HCT116 (cell line): ENCODE measurements at regions not wholly inside any gene's neighbourhood (a gene's known extent, or its start where the extent isn't known, plus 50 kb on each side); places are given as distances from the start of the nearest gene placed in this dataset.

ENCODE experiments used
- ATAC-seq: fragments of 200-7000 bp; cut with Tn5 transposase; 2 replicates; pipeline ENCODE4 v1.9.1; 2020; ENCODE audit warnings: mild to moderate bottlenecking, moderate library complexity
- BruUV-seq: library from RNA; stranded (reverse); fragments of 400-500 nt; replicated peaks from 2 replicates; lab custom pipeline; 2021; lab: Mats Ljungman, UMichigan
- CTCF ChIA-PET: fragments of 300-600 bp; sonication (Branson Sonifier 250); formaldehyde crosslinking; loops from one replicate; lab custom pipeline; 2021; ENCODE audit warnings: antibody characterized with exemption; lab: Charles Lee
- POLR2A ChIA-PET: fragments of 300-600, 350-600 bp; sonication (Branson Sonifier 250); formaldehyde crosslinking; loops from one replicate; lab custom pipeline; 2021; ENCODE audit warnings: antibody characterized with exemption; lab: Charles Lee
- RAD21 ChIA-PET, 2 experiments: fragments of 300-600 bp; sonication (Branson Sonifier 250); formaldehyde crosslinking; loops; one replicate each; lab custom pipeline; 2023; ENCODE audit warnings: low total read pairs in 2 of 2; ENCODE audit not compliant: uncharacterized antibody in 2 of 2, unreplicated experiment in 2 of 2, low non-redundant PET in 1 of 2; lab: Charles Lee
- DNase-seq: peaks from one replicate; pipeline ENCODE4 v3.0.0-alpha.2; 2010; ENCODE audit warnings: low read depth, low spot score
- H2AFZ ChIP-seq: fragments of 200-600 bp; shearing (Covaris generic), sonication (generic); 2 replicates; pipeline ENCODE4 v1.6.1; 2017; ENCODE audit warnings: low read depth, mixed run types, mixed read lengths, antibody characterized with exemption, low read length; ENCODE audit not compliant: poor library complexity, severe bottlenecking
- H3K27ac ChIP-seq: 2 replicates; pipeline ENCODE4 v1.5.1; 2012; ENCODE audit warnings: low read depth, low read length
- H3K27me3 ChIP-seq: fragments of 200-600 bp; sonication (generic); 2 replicates; pipeline ENCODE4 v1.6.1; 2016; ENCODE audit warnings: mixed run types, low read length, mixed read lengths; ENCODE audit not compliant: insufficient read depth
- H3K36me3 ChIP-seq, 2 experiments: fragments of 200-500 bp in 1 of 2; fragments of 200-600 bp in 1 of 2; sonication (Bioruptor generic) in 1 of 2; sonication (generic) in 1 of 2; 2 replicates each; pipeline versions ENCODE4 v1.5.1 to v1.6.1; 2014 to 2016; ENCODE audit warnings: low read length in 2 of 2, inconsistent platforms in 1 of 2, mixed read lengths in 1 of 2, mixed run types in 1 of 2; ENCODE audit not compliant: insufficient read depth in 2 of 2, control insufficient read depth in 1 of 2
- H3K4me1 ChIP-seq, 2 experiments: fragments of 200-600 bp in 1 of 2; sonication (generic) in 1 of 2; 2 replicates each; pipeline versions ENCODE4 v1.5.1 to v1.6.1; 2012 to 2017; ENCODE audit warnings: low read length in 2 of 2, inconsistent platforms in 1 of 2, mild to moderate bottlenecking in 1 of 2, mixed read lengths in 1 of 2, mixed run types in 1 of 2, moderate library complexity in 1 of 2; ENCODE audit not compliant: insufficient read depth in 2 of 2, control insufficient read depth in 1 of 2
- H3K4me2 ChIP-seq: fragments of 200-600 bp; sonication (generic); 2 replicates; pipeline ENCODE4 v1.6.1; 2017; ENCODE audit warnings: mixed run types, low read length, mixed read lengths
- H3K4me3 ChIP-seq, 2 experiments: fragments of 200-600 bp in 1 of 2; sonication (generic) in 1 of 2; replicated peaks in 1 of 2; 2 replicates each; pipeline ENCODE4 v1.5.1; 2011 to 2016; ENCODE audit warnings: low read length in 2 of 2, control low read depth in 1 of 2, low read depth in 1 of 2, mild to moderate bottlenecking in 1 of 2, mixed read lengths in 1 of 2, mixed run types in 1 of 2
- H3K79me2 ChIP-seq: fragments of 200-600 bp; sonication (generic); 2 replicates; pipeline ENCODE4 v1.6.1; 2017; ENCODE audit warnings: mild to moderate bottlenecking, mixed run types, low read length, moderate library complexity, mixed read lengths; ENCODE audit not compliant: insufficient read depth
- H3K9ac ChIP-seq: fragments of 200-600 bp; sonication (generic); 2 replicates; pipeline ENCODE4 v1.6.1; 2016; ENCODE audit warnings: low read length, mixed read lengths
- H3K9me2 ChIP-seq: fragments of 200-600 bp; sonication (generic), shearing (Covaris generic); 2 replicates; pipeline ENCODE4 v1.6.1; 2017; ENCODE audit warnings: mixed run types, mild to moderate bottlenecking, moderate library complexity; ENCODE audit not compliant: insufficient read depth
- H3K9me3 ChIP-seq, 2 experiments: fragments of 200-500 bp in 1 of 2; fragments of 200-600 bp in 1 of 2; sonication (Bioruptor generic) in 1 of 2; sonication (generic) in 1 of 2; 2 replicates each; pipeline ENCODE4 v1.6.1; 2014 to 2017; ENCODE audit warnings: low read length in 2 of 2, mixed read lengths in 2 of 2, inconsistent platforms in 1 of 2, low read depth in 1 of 2, mild to moderate bottlenecking in 1 of 2, mixed run types in 1 of 2, moderate library complexity in 1 of 2; ENCODE audit not compliant: control insufficient read depth in 1 of 2, insufficient read depth in 1 of 2
- H4K20me1 ChIP-seq: fragments of 200-600 bp; sonication (generic), shearing (Covaris generic); 2 replicates; pipeline ENCODE4 v1.6.1; 2017; ENCODE audit warnings: mixed run types, mild to moderate bottlenecking, moderate library complexity; ENCODE audit not compliant: insufficient read depth
- ATF3 ChIP-seq: IDR thresholded peaks from 2 replicates; pipeline ENCODE4 v1.6.1; 2012
- CBX3 ChIP-seq: IDR thresholded peaks from 2 replicates; pipeline ENCODE4 v1.6.1; 2012; ENCODE audit warnings: low read depth
- CEBPB ChIP-seq: IDR thresholded peaks from 2 replicates; pipeline ENCODE4 v1.6.1; 2012; ENCODE audit warnings: low read depth
- EGR1 ChIP-seq: IDR thresholded peaks from 2 replicates; pipeline ENCODE4 v1.6.1; 2012; ENCODE audit warnings: low read depth
- ELF1 ChIP-seq: IDR thresholded peaks from 2 replicates; pipeline ENCODE4 v1.6.1; 2012; ENCODE audit warnings: low read depth, borderline replicate concordance
- EZH2 ChIP-seq: fragments of 200-600 bp; sonication (generic); IDR thresholded peaks from 2 replicates; pipeline ENCODE4 v1.6.1; 2017; ENCODE audit warnings: antibody characterized with exemption, mixed run types
- EZH2phosphoT487 ChIP-seq: fragments of 200-600 bp; IDR thresholded peaks from 2 replicates; pipeline ENCODE4 v1.6.1; 2018; ENCODE audit warnings: antibody characterized with exemption, borderline replicate concordance
- FOSL1 ChIP-seq: IDR thresholded peaks from 2 replicates; pipeline ENCODE4 v1.6.1; 2012; ENCODE audit warnings: low read depth
- POLR2AphosphoS5 ChIP-seq: IDR thresholded peaks from 2 replicates; pipeline ENCODE4 v1.6.1; 2011; ENCODE audit warnings: mild to moderate bottlenecking, low read depth, low read length, moderate library complexity
- RAD21 ChIP-seq: IDR thresholded peaks from 2 replicates; pipeline ENCODE4 v1.6.1; 2012; ENCODE audit warnings: low read depth, mild to moderate bottlenecking
- REST ChIP-seq: IDR thresholded peaks from 2 replicates; pipeline ENCODE4 v1.6.1; 2012; ENCODE audit warnings: low read depth
- SIN3A ChIP-seq: IDR thresholded peaks from 2 replicates; pipeline ENCODE4 v1.6.1; 2012; ENCODE audit warnings: low read depth
- SP1 ChIP-seq: IDR thresholded peaks from 2 replicates; pipeline ENCODE4 v1.6.1; 2012; ENCODE audit warnings: low read depth
- TCF7L2 ChIP-seq: IDR thresholded peaks from 2 replicates; pipeline ENCODE4 v1.7.0; 2011; ENCODE audit warnings: borderline replicate concordance, inconsistent platforms; ENCODE audit not compliant: insufficient read depth, insufficient read length; ENCODE audit errors: extremely low read depth
- ZBTB33 ChIP-seq: IDR thresholded peaks from 2 replicates; pipeline ENCODE4 v1.6.1; 2011; ENCODE audit warnings: mild to moderate bottlenecking, low read length, moderate library complexity; ENCODE audit not compliant: insufficient replicate concordance; ENCODE audit errors: extremely low read depth
- ZNF274 ChIP-seq: fragments of 200-500 bp; sonication (Bioruptor generic); IDR thresholded peaks from 2 replicates; pipeline ENCODE4 v1.6.1; 2014; ENCODE audit warnings: mild to moderate bottlenecking, low read depth, low read length, inconsistent platforms
- intact Hi-C: fragments of 100-400 bp; cut with micrococcal nuclease; formaldehyde crosslinking; loops from 2 replicates; pipeline ENCODE4 v1.10.0; 2022
- TF ChIP-seq, protein P1 (sequence below), 3 experiments: fragments of 200-600 bp in 1 of 3; sonication (generic) in 1 of 3; IDR thresholded peaks in 2 of 3; conservative IDR thresholded peaks in 1 of 3; 2 replicates each; pipeline ENCODE4 v1.5.1; 2012 to 2017; ENCODE audit warnings: low read depth in 2 of 3, low read length in 2 of 3, antibody characterized with exemption in 1 of 3, borderline replicate concordance in 1 of 3, control low read depth in 1 of 3, mild to moderate bottlenecking in 1 of 3, mixed read lengths in 1 of 3, mixed run types in 1 of 3, moderate library complexity in 1 of 3; ENCODE audit not compliant: insufficient read depth in 1 of 3

DNA sequence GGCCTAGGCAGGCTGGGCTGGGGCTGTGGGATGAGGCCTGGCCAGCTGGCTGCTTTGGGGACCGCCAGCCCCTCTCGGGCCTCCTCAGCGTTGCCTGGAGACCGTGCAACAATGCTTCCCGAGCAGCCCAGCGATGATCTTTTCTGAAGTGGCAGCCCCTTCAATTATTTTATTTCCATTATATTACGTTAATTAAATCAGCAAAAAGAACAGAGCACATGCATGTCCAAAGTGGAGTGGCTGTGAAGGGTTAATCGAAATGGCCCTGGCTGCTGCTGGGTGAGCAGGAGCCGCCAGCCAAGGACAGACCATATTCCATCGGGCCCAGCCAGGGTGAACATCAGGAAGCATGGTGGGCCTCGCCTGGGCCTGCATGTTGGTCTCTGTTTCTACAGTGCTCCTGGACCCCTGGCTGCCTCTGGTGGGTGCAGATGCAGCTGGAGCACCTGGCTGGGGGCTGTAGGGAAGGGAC is 245.5 kb downstream of the MYCN start:
- no peak for DNase-seq
- RAD21 ChIA-PET: no interaction called here

More for the DNA sequence above, 245.5 kb downstream of the MYCN start:
- Histone ChIP-seq H3K9ac (no peak overlapping the region), H3K27me3 (peaks cover 15% of the 10 kb centered on the region; the same call in 1 of the 2 replicates), H3K27ac (no peak overlapping the region), H3K4me2 (no peak overlapping the region), H3K4me3 (no peak overlapping the region), H3K9me3 (no peaks in the 10 kb centered on the region), H2AFZ (no peak overlapping the region), H3K4me1 (no peaks in the 10 kb centered on the region), H3K9me2 (no peaks in the 10 kb centered on the region), H4K20me1 (no peaks in the 10 kb centered on the region), H3K36me3 (no peaks in the 10 kb centered on the region), H3K79me2 (no peaks in the 10 kb centered on the region)
- intact Hi-C loops: no loop called here
- no TSS peak for BruUV-seq
- POLR2A ChIA-PET: no interaction called here
- no peak for ATAC-seq
- CTCF ChIA-PET: no interaction called here
- TF ChIP-seq ATF3 (no peak), SIN3A (no peak), CEBPB (no peak), EZH2phosphoT487 (no peak), FOSL1 (no peak), ELF1 (no peak), CBX3 (no peak), ZNF274 (no peak), EZH2 (no peak), POLR2AphosphoS5 (no peak), TCF7L2 (no peak), REST (no peak), ZBTB33 (no peak), RAD21 (no peak), EGR1 (no peak), SP1 (no peak)
- TF ChIP-seq, protein P1, sequence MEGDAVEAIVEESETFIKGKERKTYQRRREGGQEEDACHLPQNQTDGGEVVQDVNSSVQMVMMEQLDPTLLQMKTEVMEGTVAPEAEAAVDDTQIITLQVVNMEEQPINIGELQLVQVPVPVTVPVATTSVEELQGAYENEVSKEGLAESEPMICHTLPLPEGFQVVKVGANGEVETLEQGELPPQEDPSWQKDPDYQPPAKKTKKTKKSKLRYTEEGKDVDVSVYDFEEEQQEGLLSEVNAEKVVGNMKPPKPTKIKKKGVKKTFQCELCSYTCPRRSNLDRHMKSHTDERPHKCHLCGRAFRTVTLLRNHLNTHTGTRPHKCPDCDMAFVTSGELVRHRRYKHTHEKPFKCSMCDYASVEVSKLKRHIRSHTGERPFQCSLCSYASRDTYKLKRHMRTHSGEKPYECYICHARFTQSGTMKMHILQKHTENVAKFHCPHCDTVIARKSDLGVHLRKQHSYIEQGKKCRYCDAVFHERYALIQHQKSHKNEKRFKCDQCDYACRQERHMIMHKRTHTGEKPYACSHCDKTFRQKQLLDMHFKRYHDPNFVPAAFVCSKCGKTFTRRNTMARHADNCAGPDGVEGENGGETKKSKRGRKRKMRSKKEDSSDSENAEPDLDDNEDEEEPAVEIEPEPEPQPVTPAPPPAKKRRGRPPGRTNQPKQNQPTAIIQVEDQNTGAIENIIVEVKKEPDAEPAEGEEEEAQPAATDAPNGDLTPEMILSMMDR (IDR thresholded peaks at IDR 0.05 in 2 of 3, conservative IDR thresholded peaks at IDR 0.05 in 1 of 3; ENCODE audit: borderline replicate concordance in 1 of 3, insufficient read depth in 1 of 3, low read depth in 2 of 3, low read length in 2 of 3): no peak
